Kidney glomerular epithelial cell (primary cell): ENCODE measurements at regions not wholly inside any gene's neighbourhood (a gene's known extent, or its start where the extent isn't known, plus 50 kb on each side); places are given as distances from the start of the nearest gene placed in this dataset.

Experiments
- DNase-seq: peaks from one replicate; lab custom pipeline; 2025; lab: John Stamatoyannopoulos, UW

- DNase-seq = no peak
These were observed 204.6 kb upstream of the HEY2 start for GRCh38 chr6:125544819-125545218.

- no peak for DNase-seq
These were observed 202.6 kb upstream of the HEY2 start for GRCh38 chr6:125546841-125547251.

GRCh38 chr6:125547381-125547780 is 202.1 kb upstream of the HEY2 start:
- DNase-seq = no peak

GRCh38 chr6:125549202-125549884 is 200.1 kb upstream of the HEY2 start:
- DNase-seq = no peak

- DNase-seq = no peak
These were observed 198.5 kb upstream of the HEY2 start for GRCh38 chr6:125550892-125551291.

GRCh38 chr6:125552819-125553218 is 196.6 kb upstream of the HEY2 start:
- no peak for DNase-seq

- no peak for DNase-seq
These were observed 195.0 kb upstream of the HEY2 start for GRCh38 chr6:125554456-125554855.

GRCh38 chr6:125558241-125558843 is 191.1 kb upstream of the HEY2 start:
- no peak for DNase-seq

GRCh38 chr6:125558907-125559306 is 190.5 kb upstream of the HEY2 start:
- DNase-seq = peak; percentile 40

GRCh38 chr6:125562156-125562555 is 187.3 kb upstream of the HEY2 start:
- no peak for DNase-seq

GRCh38 chr6:125564941-125565340 is 184.5 kb upstream of the HEY2 start:
- DNase-seq = no peak

GRCh38 chr6:125567407-125567806 is 182.0 kb upstream of the HEY2 start:
- no peak for DNase-seq

GRCh38 chr6:125568609-125569008 is 180.8 kb upstream of the HEY2 start:
- no peak for DNase-seq

- DNase-seq = no peak
These were observed 178.9 kb upstream of the HEY2 start for GRCh38 chr6:125570526-125570925.

GRCh38 chr6:125571207-125571755 is 178.2 kb upstream of the HEY2 start:
- DNase-seq = no peak

- no peak for DNase-seq
These were observed 174.8 kb upstream of the HEY2 start for GRCh38 chr6:125574604-125575003.

GRCh38 chr6:125577124-125577662 is 172.2 kb upstream of the HEY2 start:
- DNase-seq = no peak

GRCh38 chr6:125584468-125584939 is 164.9 kb upstream of the HEY2 start:
- DNase-seq = no peak

GRCh38 chr6:125585470-125585869 is 164.0 kb upstream of the HEY2 start:
- DNase-seq = no peak

- DNase-seq = peak; percentile 68
These were observed 163.4 kb upstream of the HEY2 start for GRCh38 chr6:125586074-125586473.

- no peak for DNase-seq
These were observed 162.8 kb upstream of the HEY2 start for GRCh38 chr6:125586605-125587004.

- no peak for DNase-seq
These were observed 161.5 kb upstream of the HEY2 start for GRCh38 chr6:125587666-125588632.
